ENCODE measurements at regions not wholly inside any gene's neighbourhood (a gene's known extent, or its start where the extent isn't known, plus 50 kb on each side); places are given as distances from the start of the nearest gene placed in this dataset.

DNA sequence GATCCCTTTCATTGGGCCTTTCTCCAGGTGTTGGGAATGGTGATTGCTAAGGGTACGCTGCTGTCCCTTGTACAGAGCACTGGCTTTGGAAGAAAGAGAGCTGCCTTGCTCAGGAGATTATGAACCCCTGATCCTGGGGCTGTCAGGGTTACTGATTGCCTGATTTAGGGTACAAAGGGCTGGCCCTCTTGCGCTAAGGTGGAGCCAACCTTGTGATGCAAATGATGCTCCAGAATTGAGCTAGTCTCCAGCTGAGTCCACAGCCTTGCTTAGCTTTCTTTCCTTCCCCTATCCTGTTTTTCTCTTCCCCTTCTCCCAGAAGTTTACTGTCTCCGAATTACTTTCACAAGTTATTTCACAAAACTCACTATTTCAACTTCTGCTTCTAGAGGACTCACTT lies 334.7 kb downstream of the AMY1C start:
- no peak for TF ChIP-seq CTCF (IDR thresholded peaks at IDR 0.05 in 8 of 11, conservative IDR thresholded peaks at IDR 0.05 in 3 of 11)
- TF ChIP-seq POLR2A (IDR thresholded peaks at IDR 0.05), result no peak
